ENCODE measurements at regions not wholly inside any gene's neighbourhood (a gene's known extent, or its start where the extent isn't known, plus 50 kb on each side); places are given as distances from the start of the nearest gene placed in this dataset.

- Mint-ChIP-seq H3K9me3 (ENCODE audit: low read depth) (no peaks in the 10 kb centered on the region), H3K36me3 (ENCODE audit: insufficient read depth) (no peaks in the 10 kb centered on the region), H3K4me1 (ENCODE audit: low read depth) (peaks cover 4% of the 10 kb centered on the region), H3K4me3 (ENCODE audit: low read depth) (no peak overlapping the region), H3K27me3 (no peaks in the 10 kb centered on the region), H3K27ac (no peak overlapping the region)
- DNase-seq (ENCODE audit: low spot score, unreplicated experiment), result no peak
- TF ChIP-seq, protein P1, sequence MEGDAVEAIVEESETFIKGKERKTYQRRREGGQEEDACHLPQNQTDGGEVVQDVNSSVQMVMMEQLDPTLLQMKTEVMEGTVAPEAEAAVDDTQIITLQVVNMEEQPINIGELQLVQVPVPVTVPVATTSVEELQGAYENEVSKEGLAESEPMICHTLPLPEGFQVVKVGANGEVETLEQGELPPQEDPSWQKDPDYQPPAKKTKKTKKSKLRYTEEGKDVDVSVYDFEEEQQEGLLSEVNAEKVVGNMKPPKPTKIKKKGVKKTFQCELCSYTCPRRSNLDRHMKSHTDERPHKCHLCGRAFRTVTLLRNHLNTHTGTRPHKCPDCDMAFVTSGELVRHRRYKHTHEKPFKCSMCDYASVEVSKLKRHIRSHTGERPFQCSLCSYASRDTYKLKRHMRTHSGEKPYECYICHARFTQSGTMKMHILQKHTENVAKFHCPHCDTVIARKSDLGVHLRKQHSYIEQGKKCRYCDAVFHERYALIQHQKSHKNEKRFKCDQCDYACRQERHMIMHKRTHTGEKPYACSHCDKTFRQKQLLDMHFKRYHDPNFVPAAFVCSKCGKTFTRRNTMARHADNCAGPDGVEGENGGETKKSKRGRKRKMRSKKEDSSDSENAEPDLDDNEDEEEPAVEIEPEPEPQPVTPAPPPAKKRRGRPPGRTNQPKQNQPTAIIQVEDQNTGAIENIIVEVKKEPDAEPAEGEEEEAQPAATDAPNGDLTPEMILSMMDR (IDR thresholded peaks at IDR 0.05; ENCODE audit: unreplicated experiment), result no peak
Measured at GRCh38 chr2:139162456-139162855, 382.3 kb upstream of the NXPH2 start.

GRCh38 chr2:139160836-139161235, 380.6 kb upstream of the NXPH2 start:
- no peaks in the 10 kb centered on the region for H3K36me3 Mint-ChIP-seq (ENCODE audit: insufficient read depth)
- no peak overlapping the region for H3K4me3 Mint-ChIP-seq (ENCODE audit: low read depth)
- DNase-seq (ENCODE audit: low spot score, unreplicated experiment), result no peak

DNA sequence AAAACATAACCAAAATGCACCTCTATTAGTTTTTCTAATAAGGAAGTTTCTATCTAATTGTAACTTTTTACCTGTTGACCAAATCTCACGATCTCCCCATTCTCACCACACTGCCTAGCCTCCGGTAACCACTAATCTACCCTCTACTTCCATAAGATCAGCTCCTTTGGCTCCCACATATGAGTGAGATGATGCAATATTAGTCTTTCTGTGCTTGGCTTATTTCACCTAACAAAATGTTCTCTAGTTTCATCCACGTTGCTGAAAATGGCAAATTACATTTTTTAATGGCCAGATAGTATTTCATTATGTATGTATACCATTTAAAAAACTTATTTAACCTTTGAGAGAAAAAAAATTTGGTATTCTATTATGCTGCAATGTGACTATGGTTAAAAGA, 379.0 kb upstream of the NXPH2 start:
- TF ChIP-seq, protein P1 (IDR thresholded peaks at IDR 0.05; ENCODE audit: unreplicated experiment), result no peak
- Mint-ChIP-seq H3K27me3 (no peaks in the 10 kb centered on the region), H3K9me3 (ENCODE audit: low read depth) (no peaks in the 10 kb centered on the region), H3K36me3 (ENCODE audit: insufficient read depth) (no peaks in the 10 kb centered on the region), H3K4me1 (ENCODE audit: low read depth) (peaks cover 10% of the 10 kb centered on the region), H3K27ac (no peak overlapping the region), H3K4me3 (ENCODE audit: low read depth) (no peak overlapping the region)
- DNase-seq (ENCODE audit: low spot score, unreplicated experiment), result no peak

More at GRCh38 chr2:139160836-139161235, 380.6 kb upstream of the NXPH2 start:
- Mint-ChIP-seq H3K27ac (no peak overlapping the region), H3K9me3 (ENCODE audit: low read depth) (no peaks in the 10 kb centered on the region), H3K4me1 (ENCODE audit: low read depth) (peaks cover 10% of the 10 kb centered on the region), H3K27me3 (no peaks in the 10 kb centered on the region)
- TF ChIP-seq, protein P1 (IDR thresholded peaks at IDR 0.05; ENCODE audit: unreplicated experiment), result no peak

- Mint-ChIP-seq H3K27ac (no peak overlapping the region), H3K9me3 (ENCODE audit: low read depth) (no peaks in the 10 kb centered on the region), H3K27me3 (no peaks in the 10 kb centered on the region)
Measured at GRCh38 chr2:139156730-139157129, 376.5 kb upstream of the NXPH2 start.

DNA sequence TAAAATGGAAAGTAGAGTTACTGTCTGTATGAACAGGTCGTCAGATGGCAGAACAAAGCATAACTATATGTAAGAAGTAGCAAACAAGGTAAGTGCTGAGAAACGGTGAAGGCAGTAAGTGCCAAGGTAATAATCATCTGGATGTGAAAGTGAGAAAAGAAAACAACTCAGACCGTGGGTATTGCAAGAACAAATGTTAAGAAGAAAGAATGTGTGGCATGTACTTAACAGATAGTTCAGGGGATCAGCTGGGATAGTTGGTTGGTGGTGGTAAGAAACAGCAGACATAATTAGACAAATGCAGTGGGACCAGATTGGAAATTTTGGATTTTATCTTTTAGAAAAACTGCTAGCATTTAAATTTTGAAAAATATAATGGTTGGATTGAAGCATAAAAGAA, 375.8 kb upstream of the NXPH2 start:
- no peak for DNase-seq (ENCODE audit: low spot score, unreplicated experiment)
- no peak overlapping the region for H3K27ac Mint-ChIP-seq

More at GRCh38 chr2:139156730-139157129, 376.5 kb upstream of the NXPH2 start:
- TF ChIP-seq, protein P1 (IDR thresholded peaks at IDR 0.05; ENCODE audit: unreplicated experiment), result no peak
- no peak overlapping the region for H3K4me3 Mint-ChIP-seq (ENCODE audit: low read depth)
- no peaks in the 10 kb centered on the region for H3K36me3 Mint-ChIP-seq (ENCODE audit: insufficient read depth)
- H3K4me1 Mint-ChIP-seq (ENCODE audit: low read depth), result peaks cover 8% of the 10 kb centered on the region
- DNase-seq (ENCODE audit: low spot score, unreplicated experiment), result no peak

More for the DNA sequence above, 375.8 kb upstream of the NXPH2 start:
- TF ChIP-seq, protein P1 (IDR thresholded peaks at IDR 0.05; ENCODE audit: unreplicated experiment), result no peak
- Mint-ChIP-seq H3K27me3 (no peaks in the 10 kb centered on the region), H3K4me1 (ENCODE audit: low read depth) (peaks cover 8% of the 10 kb centered on the region), H3K9me3 (ENCODE audit: low read depth) (no peaks in the 10 kb centered on the region), H3K36me3 (ENCODE audit: insufficient read depth) (no peaks in the 10 kb centered on the region), H3K4me3 (ENCODE audit: low read depth) (no peak overlapping the region)
